PC-9 (cell line): ENCODE measurements at regions not wholly inside any gene's neighbourhood (a gene's known extent, or its start where the extent isn't known, plus 50 kb on each side); places are given as distances from the start of the nearest gene placed in this dataset.

ENCODE experiments used
- BruUV-seq: library from RNA; stranded (reverse); fragments of 400-500 nt; replicated peaks from 2 replicates; lab custom pipeline; 2021; lab: Mats Ljungman, UMichigan
- CTCF ChIA-PET: fragments of 300-600 bp; sonication (Branson Sonifier 250); formaldehyde crosslinking; loops from one replicate; lab custom pipeline; 2022; ENCODE audit warnings: antibody characterized with exemption; lab: Charles Lee
- POLR2A ChIA-PET: fragments of 300-600 bp; sonication (Branson Sonifier 250); formaldehyde crosslinking; loops from one replicate; lab custom pipeline; 2022; ENCODE audit warnings: antibody characterized with exemption; ENCODE audit not compliant: unreplicated experiment; lab: Charles Lee
- DNase-seq, 2 experiments: peaks; one replicate each; pipeline versions ENCODE4 v3.0.0 to v3.0.0-alpha.2; 2015 to 2022; ENCODE audit warnings: mixed read lengths in 1 of 2
- H2AFZ ChIP-seq: fragments of 200-600 bp; sonication (generic); 2 replicates; pipeline ENCODE4 v1.8.1; 2017; ENCODE audit warnings: antibody characterized with exemption
- H3F3A ChIP-seq: fragments of 200-600 bp; sonication (generic); 2 replicates; pipeline ENCODE4 v1.8.1; 2017; ENCODE audit warnings: antibody characterized with exemption, mild to moderate bottlenecking, low read depth; ENCODE audit not compliant: insufficient read depth
- H3K27ac ChIP-seq: fragments of 200-600 bp; sonication (generic); 2 replicates; pipeline ENCODE4 v1.6.1; 2016; ENCODE audit warnings: mixed run types
- H3K27me3 ChIP-seq: fragments of 200-600 bp; sonication (generic); 2 replicates; pipeline ENCODE4 v1.6.1; 2016; ENCODE audit warnings: low read depth, mixed run types; ENCODE audit not compliant: insufficient read depth
- H3K36me3 ChIP-seq: fragments of 200-600 bp; sonication (generic); 2 replicates; pipeline ENCODE4 v1.6.1; 2016; ENCODE audit warnings: low read depth, mixed run types
- H3K4me1 ChIP-seq: fragments of 200-600 bp; sonication (generic); replicated peaks from 2 replicates; pipeline ENCODE4 v1.6.1; 2016; ENCODE audit warnings: mixed run types; ENCODE audit not compliant: insufficient read depth
- H3K4me2 ChIP-seq: fragments of 200-600 bp; sonication (generic); 2 replicates; pipeline ENCODE4 v1.6.1; 2017; ENCODE audit warnings: mixed run types
- H3K4me3 ChIP-seq: fragments of 200-600 bp; sonication (generic); 2 replicates; pipeline ENCODE4 v1.6.1; 2016; ENCODE audit warnings: mixed run types
- H3K79me2 ChIP-seq: fragments of 200-600 bp; sonication (generic); 2 replicates; pipeline ENCODE4 v1.6.1; 2017; ENCODE audit warnings: low read depth, mixed run types
- H3K9me2 ChIP-seq: fragments of 200-600 bp; sonication (generic); 2 replicates; pipeline ENCODE4 v1.8.1; 2017; ENCODE audit warnings: mild to moderate bottlenecking; ENCODE audit not compliant: insufficient read depth
- H3K9me3 ChIP-seq: fragments of 200-600 bp; sonication (generic); 2 replicates; pipeline ENCODE4 v1.8.1; 2016; ENCODE audit warnings: low read depth; ENCODE audit not compliant: insufficient read depth
- H4K20me1 ChIP-seq: fragments of 200-600 bp; sonication (generic); 2 replicates; pipeline ENCODE4 v1.8.1; 2017; ENCODE audit not compliant: insufficient read depth
- CTCF ChIP-seq: fragments of 200-600 bp; sonication (generic); conservative IDR thresholded peaks from 2 replicates; pipeline ENCODE4 v1.6.1; 2017; ENCODE audit warnings: mixed run types, antibody characterized with exemption, mild to moderate bottlenecking, moderate library complexity
- EZH2 ChIP-seq: fragments of 200-600 bp; sonication (generic); IDR thresholded peaks from 2 replicates; pipeline ENCODE4 v1.8.0; 2017; ENCODE audit warnings: antibody characterized with exemption, low read depth
- intact Hi-C: fragments of 100-400 bp; cut with micrococcal nuclease; formaldehyde crosslinking; loops from one replicate; pipeline ENCODE4 v1.10.0; 2022; ENCODE audit not compliant: unreplicated experiment

DNA sequence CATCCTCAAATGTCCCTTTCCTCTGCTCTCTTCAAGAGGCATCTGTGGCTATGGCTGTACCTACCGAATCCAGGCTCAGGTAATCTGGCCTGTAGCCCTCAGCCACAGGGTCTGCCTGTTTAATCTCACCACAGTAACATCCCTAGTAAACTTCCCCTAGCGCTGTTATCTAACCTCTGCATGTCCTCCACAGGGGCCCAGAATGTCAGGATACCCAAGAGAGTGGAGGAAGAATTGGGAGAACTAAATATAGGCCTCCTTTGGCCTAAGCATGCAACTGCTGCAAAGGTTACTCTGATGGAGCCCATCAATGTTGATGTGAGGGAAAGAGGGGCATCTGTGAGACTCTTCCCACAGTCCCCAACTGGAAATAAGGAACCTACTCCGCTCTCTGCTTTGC lies 63.2 kb upstream of the IFNG-AS1 start:
- no peak for TF ChIP-seq EZH2
- no peak for TF ChIP-seq CTCF
- Histone ChIP-seq H3K79me2 (no peaks in the 10 kb centered on the region), H3K4me3 (no peak overlapping the region), H3K4me2 (no peak overlapping the region), H4K20me1 (no peaks in the 10 kb centered on the region), H2AFZ (no peak overlapping the region), H3K9me2 (no peaks in the 10 kb centered on the region), H3K9me3 (no peaks in the 10 kb centered on the region), H3F3A (no peaks in the 10 kb centered on the region), H3K27ac (no peak overlapping the region), H3K36me3 (no peaks in the 10 kb centered on the region), H3K27me3 (no peaks in the 10 kb centered on the region), H3K4me1 (peaks cover 34% of the 10 kb centered on the region)
- DNase-seq = no peak
- POLR2A ChIA-PET = interaction anchor here (0.7 kb wide), 1 partner anchor 379 kb away, joined by 10 read pairs; no protein-coding TSS in a partner anchor
- BruUV-seq = no TSS peak
- intact Hi-C loops = loop anchor here (5.0 to 10.0 kb wide), 2 partner anchors 101 to 274 kb away; no protein-coding TSS in a partner anchor
- CTCF ChIA-PET = no interaction called here

- CTCF ChIA-PET = no interaction called here
- H4K20me1 ChIP-seq = no peaks in the 10 kb centered on the region
- TF ChIP-seq CTCF = no peak
- TF ChIP-seq EZH2 = no peak
These were observed 61.9 kb upstream of the IFNG-AS1 start for GRCh38 chr12:67927324-67927723.

GRCh38 chr12:67927815-67928214 lies 61.4 kb upstream of the IFNG-AS1 start:
- CTCF ChIA-PET = no interaction called here

More at GRCh38 chr12:67927324-67927723, 61.9 kb upstream of the IFNG-AS1 start:
- Histone ChIP-seq H3K4me3 (no peak overlapping the region), H3K9me2 (no peaks in the 10 kb centered on the region), H3K27me3 (no peaks in the 10 kb centered on the region), H3K79me2 (no peaks in the 10 kb centered on the region), H3K27ac (no peak overlapping the region), H3K4me1 (peaks cover 22% of the 10 kb centered on the region), H2AFZ (no peak overlapping the region), H3K9me3 (no peaks in the 10 kb centered on the region), H3K36me3 (no peaks in the 10 kb centered on the region), H3F3A (no peaks in the 10 kb centered on the region), H3K4me2 (no peak overlapping the region)
- POLR2A ChIA-PET = interaction anchor here (0.6 kb wide), 1 partner anchor 16 kb away, joined by 3 read pairs; no protein-coding TSS in a partner anchor
- no TSS peak for BruUV-seq
- intact Hi-C loops = loop anchor here (5.0 to 10.0 kb wide), 2 partner anchors 103 to 275 kb away; no protein-coding TSS in a partner anchor
- no peak for DNase-seq

More at GRCh38 chr12:67927815-67928214, 61.4 kb upstream of the IFNG-AS1 start:
- Histone ChIP-seq H2AFZ (no peak overlapping the region), H3F3A (no peaks in the 10 kb centered on the region), H3K4me1 (peaks cover 22% of the 10 kb centered on the region), H4K20me1 (no peaks in the 10 kb centered on the region), H3K27ac (no peak overlapping the region), H3K9me2 (no peaks in the 10 kb centered on the region), H3K9me3 (no peaks in the 10 kb centered on the region), H3K27me3 (no peaks in the 10 kb centered on the region), H3K4me3 (no peak overlapping the region), H3K79me2 (no peaks in the 10 kb centered on the region), H3K36me3 (no peaks in the 10 kb centered on the region), H3K4me2 (no peak overlapping the region)
- no peak for TF ChIP-seq CTCF
- TF ChIP-seq EZH2 = no peak
- intact Hi-C loops = loop anchor here (5.0 to 10.0 kb wide), 2 partner anchors 103 to 276 kb away; no protein-coding TSS in a partner anchor
- POLR2A ChIA-PET = no interaction called here
- no peak for DNase-seq
- no TSS peak for BruUV-seq
